ENCODE measurements at regions not wholly inside any gene's neighbourhood (a gene's known extent, or its start where the extent isn't known, plus 50 kb on each side); places are given as distances from the start of the nearest gene placed in this dataset.

GRCh38 chr2:145846982-145847381, 1327.1 kb upstream of the ZEB2 start:
- TF ChIP-seq POLR2AphosphoS5 (IDR thresholded peaks at IDR 0.05; ENCODE audit: low read depth, low read length) (no peak), EGR1 (IDR thresholded peaks at IDR 0.05; ENCODE audit: low read depth) (no peak), EZH2 (IDR thresholded peaks at IDR 0.05) (no peak), EZH2phosphoT487 (IDR thresholded peaks at IDR 0.05; ENCODE audit: borderline replicate concordance) (no peak), ZBTB33 (IDR thresholded peaks at IDR 0.05; ENCODE audit: extremely low read depth, insufficient replicate concordance, low read length) (no peak), REST (IDR thresholded peaks at IDR 0.05; ENCODE audit: low read depth) (no peak), TCF7L2 (IDR thresholded peaks at IDR 0.05; ENCODE audit: borderline replicate concordance, extremely low read depth, insufficient read depth, insufficient read length) (no peak), RAD21 (IDR thresholded peaks at IDR 0.05; ENCODE audit: low read depth) (no peak), SP1 (IDR thresholded peaks at IDR 0.05; ENCODE audit: low read depth) (no peak), CEBPB (IDR thresholded peaks at IDR 0.05; ENCODE audit: low read depth) (no peak)
- TF ChIP-seq, protein P1, sequence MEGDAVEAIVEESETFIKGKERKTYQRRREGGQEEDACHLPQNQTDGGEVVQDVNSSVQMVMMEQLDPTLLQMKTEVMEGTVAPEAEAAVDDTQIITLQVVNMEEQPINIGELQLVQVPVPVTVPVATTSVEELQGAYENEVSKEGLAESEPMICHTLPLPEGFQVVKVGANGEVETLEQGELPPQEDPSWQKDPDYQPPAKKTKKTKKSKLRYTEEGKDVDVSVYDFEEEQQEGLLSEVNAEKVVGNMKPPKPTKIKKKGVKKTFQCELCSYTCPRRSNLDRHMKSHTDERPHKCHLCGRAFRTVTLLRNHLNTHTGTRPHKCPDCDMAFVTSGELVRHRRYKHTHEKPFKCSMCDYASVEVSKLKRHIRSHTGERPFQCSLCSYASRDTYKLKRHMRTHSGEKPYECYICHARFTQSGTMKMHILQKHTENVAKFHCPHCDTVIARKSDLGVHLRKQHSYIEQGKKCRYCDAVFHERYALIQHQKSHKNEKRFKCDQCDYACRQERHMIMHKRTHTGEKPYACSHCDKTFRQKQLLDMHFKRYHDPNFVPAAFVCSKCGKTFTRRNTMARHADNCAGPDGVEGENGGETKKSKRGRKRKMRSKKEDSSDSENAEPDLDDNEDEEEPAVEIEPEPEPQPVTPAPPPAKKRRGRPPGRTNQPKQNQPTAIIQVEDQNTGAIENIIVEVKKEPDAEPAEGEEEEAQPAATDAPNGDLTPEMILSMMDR (IDR thresholded peaks at IDR 0.05 in 2 of 3, conservative IDR thresholded peaks at IDR 0.05 in 1 of 3; ENCODE audit: borderline replicate concordance in 1 of 3, insufficient read depth in 1 of 3, low read depth in 2 of 3, low read length in 2 of 3) = no peak
